CD14-positive monocyte (primary cell): ENCODE measurements at regions not wholly inside any gene's neighbourhood (a gene's known extent, or its start where the extent isn't known, plus 50 kb on each side); places are given as distances from the start of the nearest gene placed in this dataset.

Experiments used
- DNase-seq, 3 donors: peaks; one replicate each; pipeline ENCODE4 v3.0.0-alpha.2; 2011 to 2022
- H2AFZ ChIP-seq: 2 replicates; pipeline ENCODE4 v1.6.0; 2012; ENCODE audit warnings: mild to moderate bottlenecking, low read depth, low read length, inconsistent platforms; ENCODE audit not compliant: insufficient read depth, poor library complexity, severe bottlenecking
- H3K27ac ChIP-seq, 2 donors: 1 replicate in 1 of 2; 2 replicates in 1 of 2; pipeline ENCODE4 v1.5.1; 2012 to 2013; ENCODE audit warnings: low read length in 2 of 2, control low read depth in 1 of 2, inconsistent platforms in 1 of 2, low read depth in 1 of 2, mild to moderate bottlenecking in 1 of 2
- H3K27me3 ChIP-seq, 2 donors: one replicate each; pipeline versions ENCODE4 v1.6.0 to v1.6.1; 2011 to 2013; ENCODE audit warnings: low read length in 2 of 2; ENCODE audit not compliant: control insufficient read depth in 2 of 2, insufficient read depth in 2 of 2
- H3K36me3 ChIP-seq, 2 donors: replicated peaks in 1 of 2; 1 replicate in 1 of 2; 2 replicates in 1 of 2; pipeline versions ENCODE4 v1.5.1 to v1.6.1; 2012 to 2013; ENCODE audit warnings: low read length in 2 of 2, control low read depth in 1 of 2, inconsistent platforms in 1 of 2, mild to moderate bottlenecking in 1 of 2; ENCODE audit not compliant: insufficient read depth in 2 of 2, control insufficient read depth in 1 of 2
- H3K4me1 ChIP-seq, 2 donors: 1 replicate in 1 of 2; 2 replicates in 1 of 2; pipeline versions ENCODE4 v1.5.1 to v1.6.1; 2012 to 2013; ENCODE audit warnings: low read length in 2 of 2, control low read depth in 1 of 2, inconsistent platforms in 1 of 2, mild to moderate bottlenecking in 1 of 2, moderate library complexity in 1 of 2; ENCODE audit not compliant: insufficient read depth in 2 of 2, control insufficient read depth in 1 of 2
- H3K4me2 ChIP-seq: replicated peaks from 2 replicates; pipeline ENCODE3; 2012; ENCODE audit warnings: low read length, moderate library complexity, mild to moderate bottlenecking; ENCODE audit not compliant: poor library complexity, severe bottlenecking; ENCODE audit errors: extremely low read depth
- H3K4me3 ChIP-seq, 3 experiments: fragments of 200-600 bp in 1 of 3; sonication (generic) in 1 of 3; replicated peaks in 1 of 3; 1 replicate in 2 of 3; 2 replicates in 1 of 3; pipeline ENCODE4 v1.5.1; 2011 to 2013; ENCODE audit warnings: low read length in 3 of 3, mild to moderate bottlenecking in 3 of 3, control low read depth in 2 of 3, low read depth in 2 of 3, inconsistent platforms in 1 of 3, moderate library complexity in 1 of 3
- H3K79me2 ChIP-seq: 2 replicates; pipeline ENCODE4 v1.6.0; 2012; ENCODE audit warnings: mild to moderate bottlenecking, control low read depth, inconsistent platforms, low read length, moderate library complexity; ENCODE audit not compliant: insufficient read depth
- H3K9ac ChIP-seq: 2 replicates; pipeline ENCODE4 v1.6.0; 2017; ENCODE audit warnings: low read length, mild to moderate bottlenecking; ENCODE audit not compliant: insufficient read depth, poor library complexity, severe bottlenecking
- H3K9me3 ChIP-seq, 2 donors: replicated peaks in 1 of 2; 1 replicate in 1 of 2; 2 replicates in 1 of 2; pipeline versions ENCODE4 v1.5.1 to v1.6.1; 2012 to 2013; ENCODE audit warnings: low read length in 2 of 2, control low read depth in 1 of 2; ENCODE audit not compliant: control insufficient read depth in 1 of 2, insufficient read depth in 1 of 2
- H4K20me1 ChIP-seq: 2 replicates; pipeline ENCODE4 v1.6.0; 2012; ENCODE audit warnings: mild to moderate bottlenecking, low read length, control low read depth, moderate library complexity; ENCODE audit not compliant: insufficient read depth
- H3K27ac Mint-ChIP-seq, 7 donors: one replicate each; pipeline ENCODE4 v1.8.0; 2020; ENCODE audit warnings: mild to moderate bottlenecking in 7 of 7, mixed read lengths in 7 of 7, moderate library complexity in 6 of 7, inconsistent platforms in 2 of 7
- H3K27me3 Mint-ChIP-seq, 3 donors: one replicate each; pipeline ENCODE4 v1.8.0; 2021 to 2022; ENCODE audit warnings: low read depth in 3 of 3, mild to moderate bottlenecking in 3 of 3, mixed read lengths in 3 of 3, moderate library complexity in 3 of 3, inconsistent platforms in 1 of 3
- H3K36me3 Mint-ChIP-seq, 2 donors: one replicate each; pipeline ENCODE4 v1.8.0; 2020; ENCODE audit warnings: mixed read lengths in 2 of 2, inconsistent platforms in 1 of 2, mild to moderate bottlenecking in 1 of 2
- H3K4me1 Mint-ChIP-seq: one replicate; pipeline ENCODE4 v1.8.0; 2020; ENCODE audit warnings: mild to moderate bottlenecking, mixed read lengths
- H3K4me3 Mint-ChIP-seq, 2 donors: one replicate each; pipeline ENCODE4 v1.8.0; 2020; ENCODE audit warnings: mild to moderate bottlenecking in 2 of 2, mixed read lengths in 2 of 2, moderate library complexity in 1 of 2
- H3K9me3 Mint-ChIP-seq, 7 donors: one replicate each; pipeline ENCODE4 v1.8.0; 2020 to 2022; ENCODE audit warnings: mixed read lengths in 7 of 7, mild to moderate bottlenecking in 6 of 7, moderate library complexity in 6 of 7, inconsistent platforms in 2 of 7
- whole genome bisulfite sequencing: methylation state at CpG from one replicate; pipeline ENCODE4 v1.1.5; 2013; ENCODE audit warnings: missing lambda C conversion rate; ENCODE audit not compliant: insufficient coverage; 5-methylcytosine and 5-hydroxymethylcytosine counted together
- intact Hi-C, 2 donors: fragments of 100-400 bp; cut with micrococcal nuclease; formaldehyde crosslinking; loops; one replicate each; pipeline versions ENCODE4 v1.15.0 to v1.15.1; 2023
- TF ChIP-seq, protein P1 (sequence below): fragments of 200-600 bp; IDR thresholded peaks from one replicate; pipeline ENCODE4 v1.8.0; 2022; ENCODE audit warnings: antibody characterized with exemption, mild to moderate bottlenecking

DNA sequence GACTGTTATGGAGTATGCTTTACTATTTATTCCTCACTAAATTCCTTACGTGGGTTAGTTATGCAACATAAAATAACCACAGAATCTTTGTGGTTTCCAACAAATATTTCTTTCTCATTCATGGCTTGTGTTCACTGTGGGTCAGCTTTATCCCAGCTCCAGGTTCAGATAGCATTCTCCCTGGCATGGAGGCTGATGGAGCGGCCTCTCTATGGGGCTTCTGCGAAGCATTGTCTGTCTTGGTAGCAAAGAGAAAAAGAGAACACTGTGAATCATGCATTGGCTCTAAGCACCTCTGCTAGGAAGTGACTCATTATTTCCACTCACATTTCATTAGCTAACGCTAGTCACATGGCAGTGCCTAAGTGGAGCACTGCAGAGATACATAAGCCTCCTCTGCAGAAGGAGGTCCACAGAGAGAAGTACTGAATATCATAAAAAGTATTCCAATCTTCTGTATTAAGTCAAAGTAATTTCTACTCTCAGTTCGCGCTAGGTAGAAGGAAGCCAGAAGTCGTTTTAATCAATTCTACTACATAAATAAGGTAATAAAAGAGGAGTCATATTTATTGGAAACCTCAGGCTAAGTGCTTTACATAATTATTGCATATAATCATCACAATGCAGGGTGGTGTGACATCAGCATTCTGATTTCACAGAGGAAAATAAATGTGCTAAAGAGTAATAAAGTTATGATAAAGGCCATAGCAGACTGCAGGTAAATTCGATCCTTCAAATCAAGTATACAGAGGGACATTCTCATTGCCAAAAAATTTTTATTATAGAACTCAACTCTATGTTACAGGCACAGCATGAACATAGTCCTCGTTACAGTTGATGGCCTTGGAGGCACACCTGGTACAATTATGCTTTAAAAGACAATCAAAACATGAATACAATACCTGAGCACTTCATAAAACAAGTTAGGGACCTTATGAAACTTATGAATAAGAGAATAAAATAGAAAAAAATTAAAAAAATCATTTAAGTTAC, 531.1 kb downstream of the CETN3 start:
- Histone ChIP-seq H3K9ac (no peak overlapping the region), H3K79me2 (no peaks in the 10 kb centered on the region), H3K4me2 (no peak overlapping the region), H4K20me1 (no peaks in the 10 kb centered on the region), H3K4me3 (no peak overlapping the region), H2AFZ (no peak overlapping the region), H3K4me1 (no peaks in the 10 kb centered on the region), H3K36me3 (no peaks in the 10 kb centered on the region), H3K27ac (no peak overlapping the region), H3K9me3 (no peaks in the 10 kb centered on the region), H3K27me3 (no peaks in the 10 kb centered on the region)
- WGBS = 100% methylated on average over 2 of the region's 9 CpGs
- H3K27me3 Mint-ChIP-seq = no peaks in the 10 kb centered on the region
- no peaks in the 10 kb centered on the region for H3K4me1 Mint-ChIP-seq
- no peak overlapping the region for H3K4me3 Mint-ChIP-seq
- H3K36me3 Mint-ChIP-seq = no peaks in the 10 kb centered on the region
- peak in 2 of 3 donors; percentile 0 to 4 for DNase-seq
- TF ChIP-seq, protein P1, sequence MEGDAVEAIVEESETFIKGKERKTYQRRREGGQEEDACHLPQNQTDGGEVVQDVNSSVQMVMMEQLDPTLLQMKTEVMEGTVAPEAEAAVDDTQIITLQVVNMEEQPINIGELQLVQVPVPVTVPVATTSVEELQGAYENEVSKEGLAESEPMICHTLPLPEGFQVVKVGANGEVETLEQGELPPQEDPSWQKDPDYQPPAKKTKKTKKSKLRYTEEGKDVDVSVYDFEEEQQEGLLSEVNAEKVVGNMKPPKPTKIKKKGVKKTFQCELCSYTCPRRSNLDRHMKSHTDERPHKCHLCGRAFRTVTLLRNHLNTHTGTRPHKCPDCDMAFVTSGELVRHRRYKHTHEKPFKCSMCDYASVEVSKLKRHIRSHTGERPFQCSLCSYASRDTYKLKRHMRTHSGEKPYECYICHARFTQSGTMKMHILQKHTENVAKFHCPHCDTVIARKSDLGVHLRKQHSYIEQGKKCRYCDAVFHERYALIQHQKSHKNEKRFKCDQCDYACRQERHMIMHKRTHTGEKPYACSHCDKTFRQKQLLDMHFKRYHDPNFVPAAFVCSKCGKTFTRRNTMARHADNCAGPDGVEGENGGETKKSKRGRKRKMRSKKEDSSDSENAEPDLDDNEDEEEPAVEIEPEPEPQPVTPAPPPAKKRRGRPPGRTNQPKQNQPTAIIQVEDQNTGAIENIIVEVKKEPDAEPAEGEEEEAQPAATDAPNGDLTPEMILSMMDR = no peak
- no peak overlapping the region for H3K27ac Mint-ChIP-seq
- intact Hi-C loops = no loop called here
- peaks cover 0 to 4% (median 0%) of the 10 kb centered on the region in 7 donors for H3K9me3 Mint-ChIP-seq

DNA sequence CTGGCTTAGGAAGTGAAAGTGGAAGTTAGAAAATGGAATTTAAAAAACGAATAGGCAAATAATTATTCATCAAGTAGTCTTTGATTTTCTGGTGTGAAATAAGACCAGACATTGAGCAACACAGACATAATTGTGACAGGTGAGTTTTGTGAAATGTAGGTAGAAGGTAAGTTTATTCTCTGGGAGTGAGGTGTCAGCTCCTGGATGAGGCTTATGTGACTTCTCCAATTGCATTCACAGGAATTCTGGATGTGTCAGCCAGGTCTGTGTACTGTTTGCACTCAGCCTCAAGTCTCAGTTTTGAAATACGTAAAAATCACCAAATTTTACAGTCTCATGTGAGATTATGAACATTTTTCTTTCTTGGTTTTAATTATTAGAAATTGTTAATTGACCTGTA, 537.6 kb downstream of the CETN3 start:
- Histone ChIP-seq H3K27me3 (no peaks in the 10 kb centered on the region), H4K20me1 (no peaks in the 10 kb centered on the region), H3K9me3 (no peaks in the 10 kb centered on the region), H2AFZ (no peak overlapping the region), H3K36me3 (no peaks in the 10 kb centered on the region), H3K27ac (no peak overlapping the region), H3K79me2 (no peaks in the 10 kb centered on the region), H3K4me3 (no peak overlapping the region), H3K4me1 (no peaks in the 10 kb centered on the region), H3K4me2 (peak overlapping the region; percentile 10), H3K9ac (no peak overlapping the region)
- H3K4me3 Mint-ChIP-seq = peak overlapping the region in 1 of 2 donors; percentile 65
- intact Hi-C loops = no loop called here
- H3K27me3 Mint-ChIP-seq = no peaks in the 10 kb centered on the region
- H3K4me1 Mint-ChIP-seq = peaks cover 3% of the 10 kb centered on the region
- TF ChIP-seq, protein P1 = no peak
- H3K9me3 Mint-ChIP-seq = no peaks in the 10 kb centered on the region
- H3K27ac Mint-ChIP-seq = no peak overlapping the region
- no peak for DNase-seq
- 13% methylated on average over 1 of the region's 2 CpGs for WGBS
- H3K36me3 Mint-ChIP-seq = no peaks in the 10 kb centered on the region
